Endodermal cell (in vitro differentiated cells): ENCODE measurements at regions not wholly inside any gene's neighbourhood (a gene's known extent, or its start where the extent isn't known, plus 50 kb on each side); places are given as distances from the start of the nearest gene placed in this dataset.
"Not testable (repeated sequence)": the region's sequence is repeated elsewhere in the genome, so short reads cannot be mapped to it uniquely, and the experiment has no call there.

ENCODE experiments used
- DNase-seq: peaks from one replicate; pipeline ENCODE4 v3.0.0-alpha.2; 2017
- H3K27ac ChIP-seq: 2 replicates; pipeline ENCODE4 v1.5.1; 2013; ENCODE audit warnings: mild to moderate bottlenecking, low read depth, low read length, moderate library complexity
- H3K27me3 ChIP-seq: 2 replicates; pipeline ENCODE4 v1.6.1; 2013; ENCODE audit warnings: mild to moderate bottlenecking, low read length, moderate library complexity; ENCODE audit not compliant: insufficient read depth, control insufficient read depth, poor library complexity, severe bottlenecking
- H3K36me3 ChIP-seq: 2 replicates; pipeline ENCODE4 v1.7.0; 2013; ENCODE audit warnings: mild to moderate bottlenecking, low read length, moderate library complexity; ENCODE audit not compliant: control insufficient read depth, insufficient read depth
- H3K4me1 ChIP-seq: one replicate; pipeline ENCODE4 v1.7.0; 2013; ENCODE audit warnings: low read length; ENCODE audit not compliant: control insufficient read depth, insufficient read depth
- H3K4me3 ChIP-seq: 2 replicates; pipeline ENCODE4 v1.5.1; 2013; ENCODE audit warnings: mild to moderate bottlenecking, low read length, moderate library complexity
- H3K9ac ChIP-seq: 2 replicates; pipeline ENCODE4 v1.6.1; 2013; ENCODE audit warnings: mild to moderate bottlenecking, low read length, moderate library complexity; ENCODE audit not compliant: poor library complexity, severe bottlenecking; ENCODE audit errors: extremely low read depth
- H3K9me3 ChIP-seq: 2 replicates; pipeline ENCODE4 v1.6.1; 2013; ENCODE audit warnings: mild to moderate bottlenecking, low read length, moderate library complexity; ENCODE audit not compliant: control insufficient read depth
- H3K27ac Mint-ChIP-seq: 2 replicates; pipeline ENCODE4 v1.8.0; 2020; ENCODE audit warnings: mixed read lengths
- H3K27me3 Mint-ChIP-seq: 2 replicates; pipeline ENCODE4 v1.8.0; 2021; ENCODE audit warnings: mild to moderate bottlenecking, mixed read lengths; ENCODE audit not compliant: insufficient read depth
- H3K36me3 Mint-ChIP-seq: 2 replicates; pipeline ENCODE4 v1.8.0; 2020; ENCODE audit warnings: low read depth, mixed read lengths
- H3K4me1 Mint-ChIP-seq: 2 replicates; pipeline ENCODE4 v1.8.0; 2020; ENCODE audit warnings: mixed read lengths
- H3K4me3 Mint-ChIP-seq: 2 replicates; pipeline ENCODE4 v1.8.0; 2020; ENCODE audit warnings: mild to moderate bottlenecking, moderate library complexity, mixed read lengths
- H3K9me3 Mint-ChIP-seq: 2 replicates; pipeline ENCODE4 v1.8.0; 2020; ENCODE audit warnings: mild to moderate bottlenecking, mixed read lengths
- WGBS, 2 experiments: methylation state at CpG; one replicate each; pipeline versions ENCODE4 v1.1.5 to v1.1.7; 2013; ENCODE audit warnings: missing lambda C conversion rate in 2 of 2, mixed read lengths in 1 of 2; ENCODE audit not compliant: insufficient coverage in 1 of 2, insufficient read length in 1 of 2; 5-methylcytosine and 5-hydroxymethylcytosine counted together

GRCh38 chr16:33734650-33735049 is 275.2 kb downstream of the TP53TG3F start:
- not testable (repeated sequence) for H3K9me3 ChIP-seq, H3K27ac ChIP-seq, H3K4me1 ChIP-seq, H3K27me3 Mint-ChIP-seq, H3K4me3 Mint-ChIP-seq, H3K36me3 ChIP-seq, H3K9ac ChIP-seq, DNase-seq, H3K4me1 Mint-ChIP-seq, H3K36me3 Mint-ChIP-seq, H3K4me3 ChIP-seq, H3K27me3 ChIP-seq, H3K27ac Mint-ChIP-seq
- peaks cover 12% of the 10 kb centered on the region for H3K9me3 Mint-ChIP-seq
- 43% methylated on average over 2 of the region's 2 CpGs; no CpG with 5 or more reads in 1 of the 2 experiments for WGBS, 2 experiments

- not testable (repeated sequence) for H3K4me3 Mint-ChIP-seq, H3K9me3 ChIP-seq, H3K27ac ChIP-seq, H3K27me3 ChIP-seq, H3K4me1 Mint-ChIP-seq, H3K4me1 ChIP-seq, H3K9ac ChIP-seq, H3K27ac Mint-ChIP-seq, DNase-seq, H3K36me3 ChIP-seq, H3K27me3 Mint-ChIP-seq, H3K4me3 ChIP-seq, H3K36me3 Mint-ChIP-seq
- peaks cover 16% of the 10 kb centered on the region for H3K9me3 Mint-ChIP-seq
- WGBS, 2 experiments, result 85 to 90% methylated on average over 7 to 26 of the region's 35 CpGs
Measured at GRCh38 chr16:33766869-33767765, 307.7 kb downstream of the TP53TG3F start.

- H3K9ac ChIP-seq, DNase-seq, H3K4me3 ChIP-seq, H3K27me3 Mint-ChIP-seq, H3K36me3 Mint-ChIP-seq, H3K27ac ChIP-seq, H3K4me1 Mint-ChIP-seq, H3K36me3 ChIP-seq, H3K4me3 Mint-ChIP-seq, H3K4me1 ChIP-seq, H3K27me3 ChIP-seq, H3K27ac Mint-ChIP-seq, H3K9me3 ChIP-seq: not testable (repeated sequence)
- WGBS, 2 experiments, result 95% methylated on average over 6 of the region's 12 CpGs; no CpG with 5 or more reads in 1 of the 2 experiments
- peaks cover 16% of the 10 kb centered on the region for H3K9me3 Mint-ChIP-seq
Measured at GRCh38 chr16:33768710-33769109, 309.3 kb downstream of the TP53TG3F start.

- H3K4me3 Mint-ChIP-seq, H3K36me3 ChIP-seq, H3K27ac Mint-ChIP-seq, H3K4me1 ChIP-seq, H3K27me3 ChIP-seq, H3K4me1 Mint-ChIP-seq, H3K36me3 Mint-ChIP-seq, H3K4me3 ChIP-seq, H3K9ac ChIP-seq, H3K9me3 ChIP-seq, H3K27ac ChIP-seq, DNase-seq, H3K27me3 Mint-ChIP-seq: not testable (repeated sequence)
- WGBS, 2 experiments, result 80 to 92% methylated on average over 1 to 11 of the region's 25 CpGs
- H3K9me3 Mint-ChIP-seq, result peaks cover 20% of the 10 kb centered on the region
Measured at GRCh38 chr16:33769180-33769846, 309.9 kb downstream of the TP53TG3F start.

DNA sequence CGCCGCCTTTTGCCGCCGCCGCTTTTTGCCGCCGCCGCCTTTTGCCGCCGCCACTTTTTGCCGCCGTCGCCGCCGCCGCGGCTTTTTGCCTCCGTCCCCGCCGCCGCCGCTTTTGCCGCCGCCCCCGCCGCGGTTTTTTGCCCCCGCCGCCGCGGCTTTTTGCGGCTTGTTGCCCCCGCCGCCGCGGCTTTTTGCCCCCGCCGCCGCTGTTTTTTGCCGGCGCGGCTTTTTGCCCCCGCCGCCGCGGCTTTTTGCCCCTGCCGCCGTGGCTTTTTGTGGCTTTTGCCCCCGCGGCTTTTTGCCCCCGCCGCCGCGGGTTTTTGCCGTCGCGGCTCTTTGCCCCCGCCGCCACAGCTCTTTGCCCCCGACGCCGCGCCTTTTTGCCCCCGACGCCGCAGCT is 311.1 kb downstream of the TP53TG3F start:
- DNase-seq, H3K4me1 ChIP-seq, H3K27ac ChIP-seq, H3K27me3 ChIP-seq, H3K27ac Mint-ChIP-seq, H3K36me3 ChIP-seq, H3K4me1 Mint-ChIP-seq, H3K9me3 ChIP-seq, H3K4me3 ChIP-seq, H3K4me3 Mint-ChIP-seq, H3K27me3 Mint-ChIP-seq, H3K36me3 Mint-ChIP-seq, H3K9ac ChIP-seq: not testable (repeated sequence)
- WGBS, 2 experiments, result 89% methylated on average over 54 of the region's 66 CpGs; no CpG with 5 or more reads in 1 of the 2 experiments
- peaks cover 26% of the 10 kb centered on the region for H3K9me3 Mint-ChIP-seq

DNA sequence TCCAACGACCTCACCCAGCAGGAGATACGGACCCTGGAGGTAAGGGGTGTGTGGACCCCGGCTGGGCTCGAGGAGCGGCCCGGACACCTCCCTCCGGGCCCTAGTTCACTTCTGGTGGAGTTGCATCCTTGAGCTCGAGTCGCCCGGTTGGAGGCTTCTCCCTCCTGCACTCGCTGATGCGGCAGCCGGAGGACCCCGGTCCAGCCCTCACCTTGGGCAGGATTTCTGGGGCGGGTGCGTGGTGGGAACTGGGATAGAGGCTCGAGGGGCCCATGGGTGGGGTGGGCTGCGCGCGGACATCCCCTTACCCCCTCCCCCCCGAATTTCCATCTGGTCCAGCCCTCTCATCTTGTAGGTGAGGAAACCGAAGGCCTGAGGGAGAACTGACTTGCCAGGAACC is 311.8 kb downstream of the TP53TG3F start:
- 86% methylated on average over 16 of the region's 22 CpGs; no CpG with 5 or more reads in 1 of the 2 experiments for WGBS, 2 experiments
- H3K27me3 ChIP-seq, H3K9ac ChIP-seq, H3K4me1 Mint-ChIP-seq, H3K27ac ChIP-seq, H3K4me3 ChIP-seq, H3K27me3 Mint-ChIP-seq, H3K9me3 ChIP-seq, H3K36me3 Mint-ChIP-seq, H3K4me1 ChIP-seq, DNase-seq, H3K4me3 Mint-ChIP-seq, H3K27ac Mint-ChIP-seq, H3K36me3 ChIP-seq: not testable (repeated sequence)
- peaks cover 26% of the 10 kb centered on the region for H3K9me3 Mint-ChIP-seq
